ENCODE measurements at regions not wholly inside any gene's neighbourhood (a gene's known extent, or its start where the extent isn't known, plus 50 kb on each side); places are given as distances from the start of the nearest gene placed in this dataset.

GRCh38 chr4:140213116-140213515 is 59.1 kb upstream of the MAML3 start:
- no peak overlapping the region for H2AFZ ChIP-seq (ENCODE audit: low read depth, low read length, poor library complexity, severe bottlenecking)
- RAD21 ChIA-PET (ENCODE audit: low non-redundant PET in 1 of 2, low total read pairs in 2 of 2, uncharacterized antibody in 2 of 2, unreplicated experiment in 2 of 2), result no interaction called here
- no peaks in the 10 kb centered on the region for H3K79me2 ChIP-seq (ENCODE audit: insufficient read depth, low read length)
- H3K9ac ChIP-seq (ENCODE audit: low read length), result no peak overlapping the region
- H3K4me1 ChIP-seq (ENCODE audit: control insufficient read depth in 1 of 2, insufficient read depth in 2 of 2, low read length in 2 of 2), result peaks cover 0 to 9% of the 10 kb centered on the region in 2 experiments; a peak in 2 of 4 replicates
- H3K27me3 ChIP-seq (ENCODE audit: insufficient read depth, low read length), result no peaks in the 10 kb centered on the region
- CTCF ChIA-PET, result no interaction called here
- intact Hi-C loops (cut with micrococcal nuclease), result no loop called here
- no peaks in the 10 kb centered on the region for H3K9me3 ChIP-seq (ENCODE audit: control insufficient read depth in 1 of 2, insufficient read depth in 1 of 2, low read depth in 1 of 2, low read length in 2 of 2)
- ATAC-seq (no peak), DNase-seq (ENCODE audit: low read depth, low spot score) (no peak)
- H3K4me3 ChIP-seq (replicated peaks in 1 of 2; ENCODE audit: low read depth in 1 of 2, low read length in 2 of 2), result no peak overlapping the region
- no peak overlapping the region for H3K27ac ChIP-seq (ENCODE audit: low read depth, low read length)
- no peaks in the 10 kb centered on the region for H3K36me3 ChIP-seq (ENCODE audit: control insufficient read depth in 1 of 2, insufficient read depth in 2 of 2, low read length in 2 of 2)
- no peaks in the 10 kb centered on the region for H4K20me1 ChIP-seq (ENCODE audit: insufficient read depth)
- TF ChIP-seq TCF7L2 (IDR thresholded peaks at IDR 0.05; ENCODE audit: borderline replicate concordance, extremely low read depth, insufficient read depth, insufficient read length), result no peak
- TF ChIP-seq ZBTB33 (IDR thresholded peaks at IDR 0.05; ENCODE audit: extremely low read depth, insufficient replicate concordance, low read length), result no peak
- TF ChIP-seq RAD21 (IDR thresholded peaks at IDR 0.05; ENCODE audit: low read depth), result no peak
- no peak for TF ChIP-seq POLR2A (IDR thresholded peaks at IDR 0.05; ENCODE audit: borderline replicate concordance, extremely low read depth, insufficient read depth, insufficient read length)
- TF ChIP-seq POLR2AphosphoS5 (IDR thresholded peaks at IDR 0.05; ENCODE audit: low read depth, low read length), result no peak
- no TSS peak for BruUV-seq (replicated peaks)
- H3K9me2 ChIP-seq (ENCODE audit: insufficient read depth), result no peaks in the 10 kb centered on the region
- POLR2A ChIA-PET, result no interaction called here
- 0 out of 2 replicates have a peak overlapping the region, but pooled peaks have one; percentile 47 for H3K4me2 ChIP-seq (ENCODE audit: low read length)

- H3K4me2 ChIP-seq (ENCODE audit: low read length), result no peak overlapping the region
- CTCF ChIA-PET, result no interaction called here
- H3K36me3 ChIP-seq (ENCODE audit: control insufficient read depth in 1 of 2, insufficient read depth in 2 of 2, low read length in 2 of 2), result no peaks in the 10 kb centered on the region
- POLR2A ChIA-PET, result no interaction called here
- no peaks in the 10 kb centered on the region for H3K27me3 ChIP-seq (ENCODE audit: insufficient read depth, low read length)
- H3K9ac ChIP-seq (ENCODE audit: low read length), result no peak overlapping the region
- no peaks in the 10 kb centered on the region for H3K9me2 ChIP-seq (ENCODE audit: insufficient read depth)
- H3K9me3 ChIP-seq (ENCODE audit: control insufficient read depth in 1 of 2, insufficient read depth in 1 of 2, low read depth in 1 of 2, low read length in 2 of 2), result no peaks in the 10 kb centered on the region
- DNase-seq (ENCODE audit: low read depth, low spot score) (no peak), ATAC-seq (no peak)
- H4K20me1 ChIP-seq (ENCODE audit: insufficient read depth), result no peaks in the 10 kb centered on the region
- H3K27ac ChIP-seq (ENCODE audit: low read depth, low read length), result no peak overlapping the region
- no peak overlapping the region for H3K4me3 ChIP-seq (replicated peaks in 1 of 2; ENCODE audit: low read depth in 1 of 2, low read length in 2 of 2)
- intact Hi-C loops (cut with micrococcal nuclease), result no loop called here
- H3K79me2 ChIP-seq (ENCODE audit: insufficient read depth, low read length), result no peaks in the 10 kb centered on the region
- H3K4me1 ChIP-seq (ENCODE audit: control insufficient read depth in 1 of 2, insufficient read depth in 2 of 2, low read length in 2 of 2), result peaks cover 0 to 9% of the 10 kb centered on the region in 2 experiments; a peak in 2 of 4 replicates
- H2AFZ ChIP-seq (ENCODE audit: low read depth, low read length, poor library complexity, severe bottlenecking), result no peak overlapping the region
- no TSS peak for BruUV-seq (replicated peaks)
- RAD21 ChIA-PET (ENCODE audit: low non-redundant PET in 1 of 2, low total read pairs in 2 of 2, uncharacterized antibody in 2 of 2, unreplicated experiment in 2 of 2), result no interaction called here
- TF ChIP-seq ZBTB33 (IDR thresholded peaks at IDR 0.05; ENCODE audit: extremely low read depth, insufficient replicate concordance, low read length), result no peak
- TF ChIP-seq POLR2AphosphoS5 (IDR thresholded peaks at IDR 0.05; ENCODE audit: low read depth, low read length), result no peak
- no peak for TF ChIP-seq YY1 (IDR thresholded peaks at IDR 0.05; ENCODE audit: extremely low read depth, insufficient replicate concordance, low read depth, low read length)
- no peak for TF ChIP-seq JUND (IDR thresholded peaks at IDR 0.05)
- TF ChIP-seq TCF7L2 (IDR thresholded peaks at IDR 0.05; ENCODE audit: borderline replicate concordance, extremely low read depth, insufficient read depth, insufficient read length), result no peak
- no peak for TF ChIP-seq ZNF274 (IDR thresholded peaks at IDR 0.05; ENCODE audit: low read depth, low read length)
- no peak for TF ChIP-seq EGR1 (IDR thresholded peaks at IDR 0.05; ENCODE audit: low read depth)
- no peak for TF ChIP-seq ATF3 (IDR thresholded peaks at IDR 0.05)
- no peak for TF ChIP-seq EZH2 (IDR thresholded peaks at IDR 0.05)
- no peak for TF ChIP-seq RAD21 (IDR thresholded peaks at IDR 0.05; ENCODE audit: low read depth)
- TF ChIP-seq ZFX (IDR thresholded peaks at IDR 0.05), result no peak
- TF ChIP-seq FOSL1 (IDR thresholded peaks at IDR 0.05; ENCODE audit: low read depth), result no peak
- TF ChIP-seq CEBPB (IDR thresholded peaks at IDR 0.05; ENCODE audit: low read depth), result no peak
- no peak for TF ChIP-seq SRF (IDR thresholded peaks at IDR 0.05; ENCODE audit: low read depth)
- no peak for TF ChIP-seq POLR2A (IDR thresholded peaks at IDR 0.05; ENCODE audit: borderline replicate concordance, extremely low read depth, insufficient read depth, insufficient read length)
Observed at GRCh38 chr4:140212646-140213045, 58.7 kb upstream of the MAML3 start.

All from HCT116 (cell line).